B cell (primary cell): ENCODE measurements at regions not wholly inside any gene's neighbourhood (a gene's known extent, or its start where the extent isn't known, plus 50 kb on each side); places are given as distances from the start of the nearest gene placed in this dataset.

ENCODE experiments used
- ATAC-seq: fragments of 200-7000 bp; cut with Tn5 transposase; one replicate; pipeline ENCODE4 v1.10.0; 2021; ENCODE audit warnings: low read depth, mild to moderate bottlenecking, moderate number of reproducible peaks, moderate library complexity
- CTCF ChIA-PET: fragments of 350-600 bp; sonication (Branson Sonifier 250); formaldehyde crosslinking; loops from one replicate; lab custom pipeline; 2021; ENCODE audit warnings: antibody characterized with exemption, inconsistent platforms; lab: Charles Lee
- POLR2A ChIA-PET: fragments of 350-600 bp; sonication (Branson Sonifier 250); formaldehyde crosslinking; loops from one replicate; lab custom pipeline; 2021; ENCODE audit warnings: antibody characterized with exemption; lab: Charles Lee
- DNase-seq: peaks from one replicate; pipeline ENCODE4 v3.0.0; 2013
- H2AFZ ChIP-seq: 2 replicates; pipeline ENCODE4 v1.6.1; 2012; ENCODE audit warnings: mild to moderate bottlenecking, low read depth, low read length; ENCODE audit not compliant: insufficient read depth, poor library complexity, severe bottlenecking
- H3K27ac ChIP-seq, 2 donors: 1 replicate in 1 of 2; 2 replicates in 1 of 2; pipeline ENCODE4 v1.5.1; 2012 to 2013; ENCODE audit warnings: low read length in 2 of 2, mild to moderate bottlenecking in 2 of 2, moderate library complexity in 1 of 2
- H3K27me3 ChIP-seq, 4 experiments: fragments of 200-600 bp in 1 of 4; sonication (generic) in 1 of 4; replicated peaks in 1 of 4; 1 replicate in 2 of 4; 2 replicates in 2 of 4; pipeline versions ENCODE4 v1.6.1 to v1.7.0; 2013 to 2016; ENCODE audit warnings: low read length in 3 of 4, mild to moderate bottlenecking in 2 of 4, mixed read lengths in 1 of 4, moderate library complexity in 1 of 4; ENCODE audit not compliant: insufficient read depth in 4 of 4, control insufficient read depth in 3 of 4; ENCODE audit errors: control extremely low read depth in 1 of 4
- H3K36me3 ChIP-seq, 2 experiments: replicated peaks in 1 of 2; 1 replicate in 1 of 2; 2 replicates in 1 of 2; pipeline versions ENCODE4 v1.6.1 to v1.7.1; 2013; ENCODE audit warnings: low read length in 1 of 2; ENCODE audit not compliant: insufficient read depth in 2 of 2, control insufficient read depth in 1 of 2; ENCODE audit errors: control extremely low read depth in 1 of 2, extremely low read depth in 1 of 2
- H3K4me1 ChIP-seq, 2 donors: fragments of 200-600 bp in 1 of 2; sonication (generic) in 1 of 2; 1 replicate in 1 of 2; 2 replicates in 1 of 2; pipeline versions ENCODE4 v1.5.1 to v1.6.1; 2013 to 2017; ENCODE audit warnings: low read length in 2 of 2; ENCODE audit not compliant: control insufficient read depth in 2 of 2, insufficient read depth in 2 of 2
- H3K4me2 ChIP-seq: replicated peaks from 2 replicates; pipeline ENCODE3; 2012; ENCODE audit warnings: mild to moderate bottlenecking, low read depth, low read length; ENCODE audit not compliant: poor library complexity, severe bottlenecking
- H3K4me3 ChIP-seq, 5 experiments: fragments of 200-600 bp in 1 of 5; sonication (generic) in 1 of 5; 1 replicate in 3 of 5; 2 replicates in 2 of 5; pipeline versions ENCODE4 v1.5.1 to v1.7.0; 2011 to 2016; ENCODE audit warnings: low read length in 4 of 5, mild to moderate bottlenecking in 4 of 5, low read depth in 2 of 5, control low read depth in 1 of 5, moderate library complexity in 1 of 5; ENCODE audit not compliant: insufficient read depth in 1 of 5; ENCODE audit errors: control extremely low read depth in 1 of 5, extremely low read depth in 1 of 5
- H3K79me2 ChIP-seq: fragments of 200-600 bp; sonication (generic); one replicate; pipeline ENCODE4 v1.6.0; 2016; ENCODE audit warnings: low read length; ENCODE audit not compliant: control insufficient read depth, insufficient read depth
- H3K9ac ChIP-seq: fragments of 200-600 bp; sonication (generic); 2 replicates; pipeline ENCODE4 v1.6.1; 2017; ENCODE audit warnings: mild to moderate bottlenecking, low read length, moderate library complexity
- H3K9me3 ChIP-seq, 3 donors: one replicate each; pipeline versions ENCODE4 v1.6.1 to v1.7.1; 2013; ENCODE audit warnings: low read length in 2 of 3; ENCODE audit not compliant: control insufficient read depth in 2 of 3, insufficient read depth in 1 of 3; ENCODE audit errors: control extremely low read depth in 1 of 3
- H4K20me1 ChIP-seq: 2 replicates; pipeline ENCODE4 v1.6.0; 2012; ENCODE audit warnings: mild to moderate bottlenecking, low read length; ENCODE audit not compliant: insufficient read depth, control insufficient read depth, poor library complexity, severe bottlenecking
- H3K27ac Mint-ChIP-seq: one replicate; pipeline ENCODE4 v1.8.0; 2021; ENCODE audit warnings: mixed read lengths
- H3K27me3 Mint-ChIP-seq: one replicate; pipeline ENCODE4 v1.8.0; 2021; ENCODE audit warnings: mixed read lengths
- H3K4me1 Mint-ChIP-seq: one replicate; pipeline ENCODE4 v1.8.0; 2021; ENCODE audit warnings: mixed read lengths
- H3K4me3 Mint-ChIP-seq: one replicate; pipeline ENCODE4 v1.8.0; 2021; ENCODE audit warnings: mixed read lengths
- H3K9me3 Mint-ChIP-seq: one replicate; pipeline ENCODE4 v1.8.0; 2022; ENCODE audit warnings: mixed read lengths; ENCODE audit not compliant: insufficient read depth
- CTCF ChIP-seq: fragments of 200-600 bp; IDR thresholded peaks from one replicate; pipeline ENCODE4 v1.8.0; 2022; ENCODE audit warnings: antibody characterized with exemption, mild to moderate bottlenecking
- EZH2 ChIP-seq: IDR thresholded peaks from 2 replicates; pipeline ENCODE4 v1.6.1; 2012; ENCODE audit warnings: borderline replicate concordance, low read depth, mild to moderate bottlenecking, moderate library complexity, low read length; ENCODE audit not compliant: insufficient read depth, poor library complexity, severe bottlenecking
- WGBS: methylation state at CpG from one replicate; pipeline ENCODE4 v1.1.5; 2013; ENCODE audit warnings: missing lambda C conversion rate; ENCODE audit not compliant: insufficient coverage; 5-methylcytosine and 5-hydroxymethylcytosine counted together
- intact Hi-C: fragments of 100-400 bp; cut with micrococcal nuclease; formaldehyde crosslinking; loops from one replicate; pipeline ENCODE4 v1.10.0; 2022

- no peak overlapping the region for H3K27ac Mint-ChIP-seq
- no peaks in the 10 kb centered on the region for H3K79me2 ChIP-seq
- no peaks in the 10 kb centered on the region for H3K9me3 ChIP-seq
- no peaks in the 10 kb centered on the region for H3K4me1 ChIP-seq
- H3K36me3 ChIP-seq = no peaks in the 10 kb centered on the region
- H3K27me3 Mint-ChIP-seq = no peaks in the 10 kb centered on the region
- DNase-seq (no peak), ATAC-seq (no peak)
- H3K4me3 ChIP-seq = no peak overlapping the region
- no peak overlapping the region for H3K27ac ChIP-seq
- no peaks in the 10 kb centered on the region for H3K27me3 ChIP-seq
- H3K4me2 ChIP-seq = no peak overlapping the region
- TF ChIP-seq EZH2 (no peak), CTCF (no peak)
- no peak overlapping the region for H3K9ac ChIP-seq
- no peak overlapping the region for H2AFZ ChIP-seq
- no peak overlapping the region for H3K4me3 Mint-ChIP-seq
- no peaks in the 10 kb centered on the region for H4K20me1 ChIP-seq
- no peaks in the 10 kb centered on the region for H3K9me3 Mint-ChIP-seq
- intact Hi-C loops = no loop called here
- POLR2A ChIA-PET = no interaction called here
- CTCF ChIA-PET = no interaction called here
- H3K4me1 Mint-ChIP-seq = no peaks in the 10 kb centered on the region
Observed at GRCh38 chr12:74871817-74872216, 334.2 kb downstream of the ATXN7L3B start.

GRCh38 chr12:74885775-74886174, 323.9 kb downstream of the KCNC2 start:
- Histone ChIP-seq H3K9me3 (peaks cover 0 to 5% (median 0%) of the 10 kb centered on the region in 3 donors), H3K9ac (no peak overlapping the region), H3K79me2 (no peaks in the 10 kb centered on the region), H3K4me1 (no peaks in the 10 kb centered on the region), H2AFZ (no peak overlapping the region), H3K36me3 (no peaks in the 10 kb centered on the region), H3K27me3 (no peaks in the 10 kb centered on the region), H3K4me3 (no peak overlapping the region), H3K27ac (no peak overlapping the region), H3K4me2 (no peak overlapping the region), H4K20me1 (no peaks in the 10 kb centered on the region)
- intact Hi-C loops = no loop called here
- no peak overlapping the region for H3K4me3 Mint-ChIP-seq
- ChIA-PET CTCF (no interaction called here), POLR2A (no interaction called here)
- H3K27me3 Mint-ChIP-seq = no peaks in the 10 kb centered on the region
- TF ChIP-seq EZH2 = no peak
- TF ChIP-seq CTCF = no peak
- H3K4me1 Mint-ChIP-seq = no peaks in the 10 kb centered on the region
- ATAC-seq (no peak), DNase-seq (no peak)
- peaks cover 4% of the 10 kb centered on the region for H3K9me3 Mint-ChIP-seq
- no CpG with 5 or more reads among the region's 2 CpGs for WGBS
- no peak overlapping the region for H3K27ac Mint-ChIP-seq
